Bronchial epithelial cell (primary cell): ENCODE measurements at regions not wholly inside any gene's neighbourhood (a gene's known extent, or its start where the extent isn't known, plus 50 kb on each side); places are given as distances from the start of the nearest gene placed in this dataset.

Experiments used
- DNase-seq: peaks from one replicate; pipeline ENCODE4 v3.0.0-alpha.2; 2010; ENCODE audit warnings: low read depth
- FAIRE-seq: peaks from 2 replicates; lab custom pipeline; 2011; peaks lifted over from hg19 to GRCh38; lab: Jason Lieb, UNC
- H3K27me3 ChIP-seq: 2 replicates; pipeline ENCODE4 v1.5.1; 2011; ENCODE audit warnings: low read length; ENCODE audit not compliant: control insufficient read depth, insufficient read depth
- H3K36me3 ChIP-seq: 2 replicates; pipeline ENCODE4 v1.5.1; 2011; ENCODE audit warnings: low read length; ENCODE audit not compliant: control insufficient read depth, insufficient read depth
- H3K4me3 ChIP-seq: 2 replicates; pipeline ENCODE4 v1.5.1; 2011; ENCODE audit warnings: mild to moderate bottlenecking, low read depth, low read length, control low read depth
- CTCF ChIP-seq: IDR thresholded peaks from 2 replicates; pipeline ENCODE4 v1.5.1; 2011; ENCODE audit warnings: mild to moderate bottlenecking, moderate library complexity, low read length, control low read depth, inconsistent platforms; ENCODE audit not compliant: insufficient read depth, severe bottlenecking

GRCh38 chr16:80327740-80328139, 213.1 kb upstream of the DYNLRB2 start:
- Histone ChIP-seq H3K4me3 (no peak overlapping the region), H3K36me3 (no peaks in the 10 kb centered on the region), H3K27me3 (peaks cover 2% of the 10 kb centered on the region)
- no peak for DNase-seq
- TF ChIP-seq CTCF: no peak
- FAIRE-seq: no peak

- Histone ChIP-seq H3K36me3 (no peaks in the 10 kb centered on the region), H3K27me3 (peaks cover 1% of the 10 kb centered on the region), H3K4me3 (no peak overlapping the region)
- TF ChIP-seq CTCF: no peak
- no peak for FAIRE-seq
- DNase-seq: no peak
Observed at GRCh38 chr16:80324371-80324770, 216.4 kb upstream of the DYNLRB2 start.

- no peaks in the 10 kb centered on the region for H3K36me3 ChIP-seq
- TF ChIP-seq CTCF: no peak
- DNase-seq: no peak
- H3K27me3 ChIP-seq: no peaks in the 10 kb centered on the region
- no peak for FAIRE-seq
- no peak overlapping the region for H3K4me3 ChIP-seq
Observed at GRCh38 chr16:80323808-80324195, 217.0 kb upstream of the DYNLRB2 start.

- no peak for TF ChIP-seq CTCF
- FAIRE-seq: no peak
- no peaks in the 10 kb centered on the region for H3K36me3 ChIP-seq
- no peak overlapping the region for H3K4me3 ChIP-seq
- no peaks in the 10 kb centered on the region for H3K27me3 ChIP-seq
- no peak for DNase-seq
Observed at GRCh38 chr16:80323187-80323807, 217.5 kb upstream of the DYNLRB2 start.

GRCh38 chr16:80319181-80319580, 221.6 kb upstream of the DYNLRB2 start:
- no peaks in the 10 kb centered on the region for H3K36me3 ChIP-seq
- no peak for FAIRE-seq
- peak; percentile 43 for DNase-seq
- no peaks in the 10 kb centered on the region for H3K27me3 ChIP-seq
- no peak overlapping the region for H3K4me3 ChIP-seq
- peak; percentile 18 for TF ChIP-seq CTCF

GRCh38 chr16:80318107-80318506, 222.7 kb upstream of the DYNLRB2 start:
- TF ChIP-seq CTCF: no peak
- no peak overlapping the region for H3K4me3 ChIP-seq
- no peak for FAIRE-seq

More at GRCh38 chr16:80318107-80318506, 222.7 kb upstream of the DYNLRB2 start:
- no peak for DNase-seq
- Histone ChIP-seq H3K27me3 (no peaks in the 10 kb centered on the region), H3K36me3 (no peaks in the 10 kb centered on the region)
